Astrocyte of the cerebellum (primary cell): ENCODE measurements at regions not wholly inside any gene's neighbourhood (a gene's known extent, or its start where the extent isn't known, plus 50 kb on each side); places are given as distances from the start of the nearest gene placed in this dataset.

Experiments
- DNase-seq: peaks from one replicate; pipeline ENCODE4 v3.0.0-alpha.2; 2011; ENCODE audit warnings: low read depth
- H3K4me3 ChIP-seq: 2 replicates; pipeline ENCODE4 v1.5.1; 2011; ENCODE audit warnings: mild to moderate bottlenecking, low read depth, low read length, moderate library complexity
- CTCF ChIP-seq: IDR thresholded peaks from 2 replicates; pipeline ENCODE4 v1.5.1; 2012; ENCODE audit warnings: low read length, low read depth, moderate library complexity, mild to moderate bottlenecking; ENCODE audit errors: missing control alignments
- in situ Hi-C: cut with HindIII; loops from 2 replicates; pipeline ENCODE4 v1.10.0; 2017; ENCODE audit warnings: low sequenced_read_pairs

DNA sequence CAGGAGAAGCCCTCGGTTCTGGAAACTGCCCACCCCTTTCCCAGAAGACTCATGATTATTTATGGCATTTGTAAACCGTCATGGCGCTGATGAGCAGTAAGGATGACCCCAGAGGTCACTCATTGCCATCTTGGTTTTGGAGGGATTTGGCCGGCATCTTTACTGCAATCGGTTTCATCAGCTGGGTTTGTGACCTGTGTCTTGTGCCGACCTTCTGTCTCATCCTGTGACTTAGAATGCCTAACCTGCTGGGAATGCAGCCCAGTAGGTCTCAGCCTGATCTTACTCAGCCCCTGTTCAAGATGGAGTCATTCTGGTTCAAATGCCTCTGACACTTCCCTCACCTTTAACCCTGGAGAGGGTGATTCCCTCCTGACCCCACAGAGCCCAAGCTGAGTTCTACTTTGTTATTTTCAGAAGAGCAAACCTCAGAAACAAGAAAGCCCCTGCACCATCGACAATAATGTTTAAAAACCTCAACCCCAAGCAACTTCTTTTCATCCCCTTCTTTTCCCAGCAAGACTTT lies 105.5 kb upstream of the SFSWAP start:
- in situ Hi-C loops, result no loop called here
- TF ChIP-seq CTCF, result no peak
- DNase-seq, result no peak
- no peak overlapping the region for H3K4me3 ChIP-seq

DNA sequence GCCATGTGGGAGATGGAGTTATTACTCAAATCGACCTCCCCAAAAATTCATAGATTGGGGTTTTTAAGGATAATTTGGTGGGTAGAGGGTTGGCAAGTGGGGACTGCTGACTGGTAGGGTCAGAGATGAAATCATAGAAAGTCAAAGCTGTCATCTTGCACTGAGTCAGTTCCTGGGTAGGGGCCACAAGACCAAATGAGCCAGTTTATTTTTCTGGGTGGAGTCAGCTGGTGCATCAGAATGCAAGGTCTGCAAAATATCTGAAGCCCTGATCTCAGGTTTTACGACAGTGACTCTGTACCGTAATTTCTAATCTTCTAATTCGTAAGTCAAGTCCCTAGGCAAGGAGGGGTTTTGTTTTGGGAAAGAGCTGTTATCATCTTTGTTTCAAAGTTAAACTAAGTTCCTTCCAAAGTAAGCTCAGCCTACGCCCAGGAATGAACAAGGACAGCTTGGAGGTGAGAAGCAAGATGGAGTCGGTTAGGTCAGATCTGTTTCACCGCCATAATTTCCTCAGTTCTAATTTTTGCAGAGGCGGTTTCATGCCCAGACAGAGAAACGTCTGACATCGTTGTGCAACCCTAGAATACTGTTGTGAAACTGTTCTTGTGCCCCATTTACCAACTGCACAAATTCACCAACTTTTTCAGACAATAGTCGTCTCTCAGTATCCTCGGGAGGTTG lies 104.5 kb upstream of the SFSWAP start:
- TF ChIP-seq CTCF, result no peak
- in situ Hi-C loops, result no loop called here
- H3K4me3 ChIP-seq, result no peak overlapping the region
- no peak for DNase-seq

GRCh38 chr12:131607658-131608447 lies 103.0 kb upstream of the SFSWAP start:
- no peak overlapping the region for H3K4me3 ChIP-seq
- TF ChIP-seq CTCF, result no peak
- no peak for DNase-seq
- in situ Hi-C loops, result no loop called here

DNA sequence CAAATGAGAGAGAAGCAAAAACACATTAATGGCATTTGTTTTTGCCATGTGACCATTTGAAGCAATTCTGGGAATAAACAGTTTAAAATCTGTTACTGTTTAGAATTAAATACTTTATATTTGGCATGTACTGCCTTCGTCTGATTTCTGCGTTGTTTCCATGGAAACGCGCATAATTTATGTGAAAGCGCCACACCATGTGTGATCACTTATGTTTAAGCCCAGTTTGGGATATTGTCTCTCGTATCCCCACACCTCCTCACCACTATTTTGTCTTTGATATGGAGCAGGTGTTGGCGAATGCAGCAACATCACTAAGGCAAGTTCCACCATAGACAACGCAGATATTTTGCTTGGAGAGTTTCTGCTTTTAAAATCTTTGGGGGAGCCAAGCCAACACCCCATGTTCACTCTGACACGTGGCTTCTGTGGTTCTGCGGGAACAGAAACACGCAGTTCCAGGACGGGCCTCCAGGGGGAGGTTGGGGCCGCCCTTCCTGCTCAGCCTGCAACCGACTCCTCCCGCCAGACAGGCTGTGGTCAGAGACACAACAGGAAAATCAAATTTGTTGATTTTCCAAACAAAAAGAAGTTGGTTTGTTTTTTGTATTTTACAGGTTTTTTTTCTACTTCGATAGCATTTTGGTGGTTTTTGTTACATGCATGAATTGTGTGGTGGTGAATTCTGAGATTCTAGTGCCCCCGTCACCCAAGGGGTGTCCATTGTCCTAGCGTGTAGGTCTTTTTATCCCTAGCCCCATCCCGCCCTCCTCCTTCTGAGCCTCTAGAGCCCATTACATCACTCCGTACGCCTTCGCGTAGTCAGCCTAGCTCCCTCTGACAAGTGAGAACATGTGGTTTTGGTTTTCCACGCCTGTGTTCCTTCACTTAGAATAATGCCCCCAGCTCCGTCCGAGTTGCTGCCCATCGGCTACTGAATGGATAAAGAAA lies 101.9 kb upstream of the SFSWAP start:
- in situ Hi-C loops, result no loop called here
- peak; percentile 51 for TF ChIP-seq CTCF
- H3K4me3 ChIP-seq, result no peak overlapping the region
- DNase-seq, result no peak

DNA sequence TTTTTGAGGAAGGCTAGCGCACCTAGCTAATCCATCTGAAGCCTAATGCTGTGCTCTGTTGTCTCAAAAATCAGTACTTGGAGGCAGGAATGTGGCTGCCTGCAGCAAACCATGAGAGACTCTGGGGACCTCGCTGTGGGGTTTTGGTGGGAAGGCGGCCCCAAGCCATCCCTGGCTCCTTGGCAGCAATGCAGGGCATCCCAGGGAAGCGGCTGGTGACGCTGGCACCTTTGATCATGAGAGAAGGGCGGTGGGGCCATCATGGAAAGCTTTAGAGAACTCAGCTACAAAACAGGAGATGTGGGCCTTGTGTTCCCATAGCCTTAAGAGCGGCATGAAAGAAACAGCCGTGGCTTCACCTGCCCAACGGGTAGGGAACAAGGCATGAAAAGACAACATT lies 101.1 kb upstream of the SFSWAP start:
- no peak overlapping the region for H3K4me3 ChIP-seq
- in situ Hi-C loops, result no loop called here
- no peak for DNase-seq
- TF ChIP-seq CTCF, result no peak

DNA sequence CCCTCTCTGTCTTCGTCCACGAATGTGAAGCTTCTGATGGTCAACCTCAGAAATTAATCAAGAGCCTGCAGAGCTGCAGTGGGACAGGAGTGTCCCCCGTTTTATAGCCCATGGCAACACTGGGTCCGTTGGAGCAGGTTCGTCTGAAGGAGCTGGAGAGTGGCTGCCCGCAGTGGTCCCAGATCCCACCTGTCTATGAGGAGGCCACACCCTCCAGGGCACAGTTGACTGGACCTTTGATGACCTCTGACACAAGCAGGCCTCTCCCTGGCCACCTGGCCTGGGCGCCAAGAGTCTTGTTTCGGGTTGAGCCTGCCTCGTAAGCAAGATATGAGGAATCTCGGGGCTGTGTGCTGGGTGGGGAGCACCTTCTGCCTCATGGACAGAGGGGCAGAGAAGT lies 100.7 kb upstream of the SFSWAP start:
- in situ Hi-C loops, result no loop called here
- no peak for TF ChIP-seq CTCF
- no peak for DNase-seq
- H3K4me3 ChIP-seq, result no peak overlapping the region
